WTC11 (cell line): ENCODE measurements at regions not wholly inside any gene's neighbourhood (a gene's known extent, or its start where the extent isn't known, plus 50 kb on each side); places are given as distances from the start of the nearest gene placed in this dataset.

Source experiments
- ATAC-seq: fragments of 200-7000 bp; cut with Tn5 transposase; 2 replicates; pipeline ENCODE4 v1.10.0; 2021; ENCODE audit warnings: mild to moderate bottlenecking, moderate library complexity
- CTCF ChIA-PET: fragments of 300-600 bp; sonication (Branson Sonifier 250); formaldehyde crosslinking; loops from one replicate; lab custom pipeline; 2021; ENCODE audit warnings: antibody characterized with exemption; lab: Charles Lee
- POLR2A ChIA-PET: fragments of 350-600 bp; sonication (Branson Sonifier 250); formaldehyde crosslinking; loops from one replicate; lab custom pipeline; 2021; ENCODE audit warnings: antibody characterized with exemption; lab: Charles Lee
- DNase-seq: peaks from one replicate; pipeline ENCODE4 v3.0.0; 2021; ENCODE audit warnings: low spot score
- H3K27ac Mint-ChIP-seq: 2 replicates; pipeline ENCODE4 v1.8.0; 2021; ENCODE audit warnings: mixed read lengths
- H3K27me3 Mint-ChIP-seq: 2 replicates; pipeline ENCODE4 v1.8.0; 2021; ENCODE audit warnings: low read depth, mild to moderate bottlenecking, moderate library complexity, mixed read lengths
- H3K36me3 Mint-ChIP-seq: 2 replicates; pipeline ENCODE4 v1.8.0; 2021; ENCODE audit warnings: mixed read lengths
- H3K4me1 Mint-ChIP-seq: 2 replicates; pipeline ENCODE4 v1.8.0; 2022; ENCODE audit warnings: mixed read lengths
- H3K4me3 Mint-ChIP-seq: 2 replicates; pipeline ENCODE4 v1.8.0; 2021; ENCODE audit warnings: mild to moderate bottlenecking, moderate library complexity, mixed read lengths
- H3K9me3 Mint-ChIP-seq: 2 replicates; pipeline ENCODE4 v1.8.0; 2021; ENCODE audit warnings: mixed read lengths
- AFF4 ChIP-seq: sonication (generic); formaldehyde crosslinking; IDR thresholded peaks from 2 replicates; pipeline ENCODE4 v1.8.1; 2023; ENCODE audit warnings: mild to moderate bottlenecking, missing genetic modification reagents, borderline replicate concordance
- CDX4 ChIP-seq: fragments of 250-450 bp; sonication (Bioruptor Pico); IDR thresholded peaks from 2 replicates; pipeline ENCODE4 v1.9.0; 2021; ENCODE audit warnings: moderate library complexity, mild to moderate bottlenecking, inconsistent platforms, borderline replicate concordance
- FOXJ3 ChIP-seq: sonication (generic); formaldehyde crosslinking; IDR thresholded peaks from 2 replicates; pipeline ENCODE4 v1.9.0; 2021; ENCODE audit warnings: missing genetic modification reagents, mild to moderate bottlenecking, borderline replicate concordance
- IRF1 ChIP-seq: sonication (generic); formaldehyde crosslinking; IDR thresholded peaks from 2 replicates; pipeline ENCODE4 v1.8.0; 2023; ENCODE audit warnings: missing genetic modification reagents
- JUN ChIP-seq: sonication (generic); formaldehyde crosslinking; IDR thresholded peaks from 2 replicates; pipeline ENCODE4 v1.8.0; 2023; ENCODE audit warnings: mild to moderate bottlenecking, missing genetic modification reagents
- NFATC4 ChIP-seq: fragments of 250-450 bp; sonication (Bioruptor Pico); IDR thresholded peaks from 2 replicates; pipeline ENCODE4 v1.9.0; 2021; ENCODE audit warnings: mild to moderate bottlenecking
- NFE2L1 ChIP-seq: sonication (generic); formaldehyde crosslinking; IDR thresholded peaks from 2 replicates; pipeline ENCODE4 v1.8.1; 2023; ENCODE audit warnings: missing genetic modification reagents
- NFYB ChIP-seq: sonication (generic); formaldehyde crosslinking; conservative IDR thresholded peaks from 2 replicates; pipeline ENCODE4 v1.8.0; 2022; ENCODE audit warnings: low read depth, missing genetic modification reagents
- TEAD4 ChIP-seq: sonication (generic); formaldehyde crosslinking; IDR thresholded peaks from 2 replicates; pipeline ENCODE4 v1.8.0; 2022; ENCODE audit warnings: mild to moderate bottlenecking, missing genetic modification reagents
- USF2 ChIP-seq: sonication (generic); formaldehyde crosslinking; IDR thresholded peaks from 2 replicates; pipeline ENCODE4 v1.8.1; 2023; ENCODE audit warnings: mild to moderate bottlenecking, missing genetic modification reagents, moderate library complexity
- TF ChIP-seq, protein P1 (sequence below): sonication (generic); formaldehyde crosslinking; IDR thresholded peaks from 2 replicates; pipeline ENCODE4 v1.8.0; 2023; ENCODE audit warnings: mild to moderate bottlenecking, missing genetic modification reagents
- TF ChIP-seq, protein P2 (sequence below): fragments of 250-450 bp; sonication (Bioruptor Pico); IDR thresholded peaks from 2 replicates; pipeline ENCODE4 v2.1.2; 2022; ENCODE audit warnings: mild to moderate bottlenecking, moderate library complexity
- TF ChIP-seq, protein P3 (sequence below): sonication (generic); formaldehyde crosslinking; IDR thresholded peaks from 2 replicates; pipeline ENCODE4 v1.8.1; 2022; ENCODE audit warnings: low read depth, mild to moderate bottlenecking, moderate library complexity, missing genetic modification reagents, borderline replicate concordance

DNA sequence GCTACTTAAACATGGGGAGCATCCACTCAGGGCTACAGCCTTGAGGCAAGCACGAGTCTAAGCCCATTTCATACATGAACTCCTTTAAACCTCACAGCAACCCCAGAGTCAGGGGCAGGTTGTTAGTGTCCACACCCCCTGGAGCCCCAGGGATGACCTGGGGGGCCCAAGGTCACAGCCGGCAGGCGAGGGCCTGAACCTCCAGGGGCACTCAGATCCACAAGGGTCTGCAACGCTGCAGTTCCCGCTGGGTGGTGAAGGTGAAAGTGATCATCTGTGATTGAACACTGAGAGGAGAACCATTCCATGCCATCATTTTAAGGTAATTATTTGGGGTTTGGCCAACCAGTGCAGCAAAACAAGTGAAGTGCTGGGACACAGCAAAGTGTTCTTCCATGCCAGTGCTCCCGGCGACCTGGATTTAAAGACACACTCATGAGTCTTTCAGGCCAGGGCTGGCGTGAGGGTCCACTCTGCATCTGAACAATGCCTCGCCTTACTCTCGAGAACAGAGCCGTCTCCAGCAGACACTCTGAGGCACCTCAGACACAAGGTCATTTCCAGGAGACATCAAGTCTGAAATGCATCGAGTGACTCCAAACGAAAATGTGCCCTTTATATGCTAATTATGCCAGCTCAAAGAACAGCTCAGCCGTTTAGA, 61.6 kb upstream of the SNTG2 start:
- TF ChIP-seq NFE2L1 (CRISPR knock-in tag), result no peak
- TF ChIP-seq NFATC4, result no peak
- TF ChIP-seq JUN (CRISPR knock-in tag), result no peak
- TF ChIP-seq IRF1 (CRISPR knock-in tag), result no peak
- TF ChIP-seq NFYB (CRISPR knock-in tag), result no peak
- no peak for TF ChIP-seq FOXJ3 (CRISPR knock-in tag)
- no peak for TF ChIP-seq TEAD4 (CRISPR knock-in tag)
- no peak for TF ChIP-seq USF2 (CRISPR knock-in tag)
- TF ChIP-seq CDX4 (CRISPR knock-in tag), result no peak
- TF ChIP-seq AFF4 (CRISPR knock-in tag), result no peak
- TF ChIP-seq, protein P1, sequence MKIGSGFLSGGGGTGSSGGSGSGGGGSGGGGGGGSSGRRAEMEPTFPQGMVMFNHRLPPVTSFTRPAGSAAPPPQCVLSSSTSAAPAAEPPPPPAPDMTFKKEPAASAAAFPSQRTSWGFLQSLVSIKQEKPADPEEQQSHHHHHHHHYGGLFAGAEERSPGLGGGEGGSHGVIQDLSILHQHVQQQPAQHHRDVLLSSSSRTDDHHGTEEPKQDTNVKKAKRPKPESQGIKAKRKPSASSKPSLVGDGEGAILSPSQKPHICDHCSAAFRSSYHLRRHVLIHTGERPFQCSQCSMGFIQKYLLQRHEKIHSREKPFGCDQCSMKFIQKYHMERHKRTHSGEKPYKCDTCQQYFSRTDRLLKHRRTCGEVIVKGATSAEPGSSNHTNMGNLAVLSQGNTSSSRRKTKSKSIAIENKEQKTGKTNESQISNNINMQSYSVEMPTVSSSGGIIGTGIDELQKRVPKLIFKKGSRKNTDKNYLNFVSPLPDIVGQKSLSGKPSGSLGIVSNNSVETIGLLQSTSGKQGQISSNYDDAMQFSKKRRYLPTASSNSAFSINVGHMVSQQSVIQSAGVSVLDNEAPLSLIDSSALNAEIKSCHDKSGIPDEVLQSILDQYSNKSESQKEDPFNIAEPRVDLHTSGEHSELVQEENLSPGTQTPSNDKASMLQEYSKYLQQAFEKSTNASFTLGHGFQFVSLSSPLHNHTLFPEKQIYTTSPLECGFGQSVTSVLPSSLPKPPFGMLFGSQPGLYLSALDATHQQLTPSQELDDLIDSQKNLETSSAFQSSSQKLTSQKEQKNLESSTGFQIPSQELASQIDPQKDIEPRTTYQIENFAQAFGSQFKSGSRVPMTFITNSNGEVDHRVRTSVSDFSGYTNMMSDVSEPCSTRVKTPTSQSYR (CRISPR knock-in tag), result no peak
- TF ChIP-seq, protein P2, sequence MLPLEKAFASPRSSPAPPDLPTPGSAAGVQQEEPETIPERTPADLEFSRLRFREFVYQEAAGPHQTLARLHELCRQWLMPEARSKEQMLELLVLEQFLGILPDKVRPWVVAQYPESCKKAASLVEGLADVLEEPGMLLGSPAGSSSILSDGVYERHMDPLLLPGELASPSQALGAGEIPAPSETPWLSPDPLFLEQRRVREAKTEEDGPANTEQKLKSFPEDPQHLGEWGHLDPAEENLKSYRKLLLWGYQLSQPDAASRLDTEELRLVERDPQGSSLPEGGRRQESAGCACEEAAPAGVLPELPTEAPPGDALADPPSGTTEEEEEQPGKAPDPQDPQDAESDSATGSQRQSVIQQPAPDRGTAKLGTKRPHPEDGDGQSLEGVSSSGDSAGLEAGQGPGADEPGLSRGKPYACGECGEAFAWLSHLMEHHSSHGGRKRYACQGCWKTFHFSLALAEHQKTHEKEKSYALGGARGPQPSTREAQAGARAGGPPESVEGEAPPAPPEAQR (CRISPR knock-in tag), result no peak
- TF ChIP-seq, protein P3, sequence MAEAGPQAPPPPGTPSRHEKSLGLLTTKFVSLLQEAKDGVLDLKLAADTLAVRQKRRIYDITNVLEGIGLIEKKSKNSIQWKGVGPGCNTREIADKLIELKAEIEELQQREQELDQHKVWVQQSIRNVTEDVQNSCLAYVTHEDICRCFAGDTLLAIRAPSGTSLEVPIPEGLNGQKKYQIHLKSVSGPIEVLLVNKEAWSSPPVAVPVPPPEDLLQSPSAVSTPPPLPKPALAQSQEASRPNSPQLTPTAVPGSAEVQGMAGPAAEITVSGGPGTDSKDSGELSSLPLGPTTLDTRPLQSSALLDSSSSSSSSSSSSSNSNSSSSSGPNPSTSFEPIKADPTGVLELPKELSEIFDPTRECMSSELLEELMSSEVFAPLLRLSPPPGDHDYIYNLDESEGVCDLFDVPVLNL (CRISPR knock-in tag), result no peak
- Mint-ChIP-seq H3K27me3 (peaks cover 37% of the 10 kb centered on the region), H3K9me3 (no peaks in the 10 kb centered on the region), H3K36me3 (no peaks in the 10 kb centered on the region), H3K4me3 (no peak overlapping the region), H3K4me1 (peaks cover 73% of the 10 kb centered on the region), H3K27ac (no peak overlapping the region)
- ChIA-PET POLR2A (no interaction called here), CTCF (no interaction called here)
- ATAC-seq (no peak), DNase-seq (no peak)
